GM23338 (cell line): ENCODE measurements at regions not wholly inside any gene's neighbourhood (a gene's known extent, or its start where the extent isn't known, plus 50 kb on each side); places are given as distances from the start of the nearest gene placed in this dataset.

Source experiments
- EZH2 ChIP-seq: fragments of 200-600 bp; sonication (generic); IDR thresholded peaks from one replicate; pipeline ENCODE4 v1.8.0; 2017; ENCODE audit warnings: antibody characterized with exemption, mild to moderate bottlenecking, low read depth; ENCODE audit not compliant: unreplicated experiment
- STAT1 ChIP-seq: IDR thresholded peaks from one replicate; pipeline ENCODE4 v1.6.1; 2016; ENCODE audit warnings: antibody characterized with exemption; ENCODE audit not compliant: unreplicated experiment
- ZNF114 ChIP-seq: fragments of 250-450 bp; sonication (Bioruptor Pico); IDR thresholded peaks from 2 replicates; pipeline ENCODE4 v1.5.0; 2020; ENCODE audit warnings: mild to moderate bottlenecking, moderate library complexity
- ZNF331 ChIP-seq: fragments of 250-450 bp; sonication (Bioruptor Pico); IDR thresholded peaks from 2 replicates; pipeline ENCODE4 v1.5.0; 2020; ENCODE audit warnings: low read depth, mild to moderate bottlenecking, moderate library complexity
- TF ChIP-seq, protein P1 (sequence below), 2 experiments: fragments of 200-600 bp in 1 of 2; sonication (generic) in 1 of 2; conservative IDR thresholded peaks; 2 replicates each; pipeline versions ENCODE4 v1.5.1 to v1.6.1; 2016 to 2017; ENCODE audit warnings: antibody characterized with exemption in 2 of 2, low read depth in 2 of 2, mild to moderate bottlenecking in 2 of 2, moderate library complexity in 1 of 2
- TF ChIP-seq, protein P2 (sequence below): IDR thresholded peaks from one replicate; pipeline ENCODE4 v1.6.1; 2018; ENCODE audit warnings: antibody characterized with exemption; ENCODE audit not compliant: unreplicated experiment

DNA sequence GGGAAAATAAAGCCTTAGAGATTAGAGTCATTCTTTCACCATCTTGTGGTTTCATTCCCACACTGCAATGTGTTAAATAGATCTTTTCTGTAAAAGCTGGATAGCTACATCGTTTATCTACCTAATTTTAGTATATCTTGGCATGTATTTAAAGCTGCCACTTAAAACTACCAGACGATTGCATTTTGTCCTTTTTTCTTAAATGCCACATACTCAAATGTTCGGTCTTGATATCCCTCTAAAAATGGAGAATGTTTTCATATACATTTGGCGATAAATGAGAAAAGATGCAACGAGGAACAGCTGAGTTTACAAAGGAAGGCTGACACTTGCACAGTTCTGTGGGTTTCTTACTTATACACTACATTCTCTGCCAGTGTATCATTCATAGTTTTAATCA lies 148.3 kb downstream of the CENPC start:
- TF ChIP-seq, protein P1, sequence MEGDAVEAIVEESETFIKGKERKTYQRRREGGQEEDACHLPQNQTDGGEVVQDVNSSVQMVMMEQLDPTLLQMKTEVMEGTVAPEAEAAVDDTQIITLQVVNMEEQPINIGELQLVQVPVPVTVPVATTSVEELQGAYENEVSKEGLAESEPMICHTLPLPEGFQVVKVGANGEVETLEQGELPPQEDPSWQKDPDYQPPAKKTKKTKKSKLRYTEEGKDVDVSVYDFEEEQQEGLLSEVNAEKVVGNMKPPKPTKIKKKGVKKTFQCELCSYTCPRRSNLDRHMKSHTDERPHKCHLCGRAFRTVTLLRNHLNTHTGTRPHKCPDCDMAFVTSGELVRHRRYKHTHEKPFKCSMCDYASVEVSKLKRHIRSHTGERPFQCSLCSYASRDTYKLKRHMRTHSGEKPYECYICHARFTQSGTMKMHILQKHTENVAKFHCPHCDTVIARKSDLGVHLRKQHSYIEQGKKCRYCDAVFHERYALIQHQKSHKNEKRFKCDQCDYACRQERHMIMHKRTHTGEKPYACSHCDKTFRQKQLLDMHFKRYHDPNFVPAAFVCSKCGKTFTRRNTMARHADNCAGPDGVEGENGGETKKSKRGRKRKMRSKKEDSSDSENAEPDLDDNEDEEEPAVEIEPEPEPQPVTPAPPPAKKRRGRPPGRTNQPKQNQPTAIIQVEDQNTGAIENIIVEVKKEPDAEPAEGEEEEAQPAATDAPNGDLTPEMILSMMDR (conservative IDR thresholded peaks at IDR 0.05; ENCODE audit: low read depth in 2 of 2): peak in 1 of 2 experiments; percentile 38; a peak in 3 of 4 replicates
- TF ChIP-seq, protein P2, sequence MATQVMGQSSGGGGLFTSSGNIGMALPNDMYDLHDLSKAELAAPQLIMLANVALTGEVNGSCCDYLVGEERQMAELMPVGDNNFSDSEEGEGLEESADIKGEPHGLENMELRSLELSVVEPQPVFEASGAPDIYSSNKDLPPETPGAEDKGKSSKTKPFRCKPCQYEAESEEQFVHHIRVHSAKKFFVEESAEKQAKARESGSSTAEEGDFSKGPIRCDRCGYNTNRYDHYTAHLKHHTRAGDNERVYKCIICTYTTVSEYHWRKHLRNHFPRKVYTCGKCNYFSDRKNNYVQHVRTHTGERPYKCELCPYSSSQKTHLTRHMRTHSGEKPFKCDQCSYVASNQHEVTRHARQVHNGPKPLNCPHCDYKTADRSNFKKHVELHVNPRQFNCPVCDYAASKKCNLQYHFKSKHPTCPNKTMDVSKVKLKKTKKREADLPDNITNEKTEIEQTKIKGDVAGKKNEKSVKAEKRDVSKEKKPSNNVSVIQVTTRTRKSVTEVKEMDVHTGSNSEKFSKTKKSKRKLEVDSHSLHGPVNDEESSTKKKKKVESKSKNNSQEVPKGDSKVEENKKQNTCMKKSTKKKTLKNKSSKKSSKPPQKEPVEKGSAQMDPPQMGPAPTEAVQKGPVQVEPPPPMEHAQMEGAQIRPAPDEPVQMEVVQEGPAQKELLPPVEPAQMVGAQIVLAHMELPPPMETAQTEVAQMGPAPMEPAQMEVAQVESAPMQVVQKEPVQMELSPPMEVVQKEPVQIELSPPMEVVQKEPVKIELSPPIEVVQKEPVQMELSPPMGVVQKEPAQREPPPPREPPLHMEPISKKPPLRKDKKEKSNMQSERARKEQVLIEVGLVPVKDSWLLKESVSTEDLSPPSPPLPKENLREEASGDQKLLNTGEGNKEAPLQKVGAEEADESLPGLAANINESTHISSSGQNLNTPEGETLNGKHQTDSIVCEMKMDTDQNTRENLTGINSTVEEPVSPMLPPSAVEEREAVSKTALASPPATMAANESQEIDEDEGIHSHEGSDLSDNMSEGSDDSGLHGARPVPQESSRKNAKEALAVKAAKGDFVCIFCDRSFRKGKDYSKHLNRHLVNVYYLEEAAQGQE: no peak
- TF ChIP-seq EZH2: no peak
- TF ChIP-seq STAT1: no peak
- no peak for TF ChIP-seq ZNF331
- TF ChIP-seq ZNF114 (CRISPR knock-in tag): no peak
